ENCODE measurements at regions not wholly inside any gene's neighbourhood (a gene's known extent, or its start where the extent isn't known, plus 50 kb on each side); places are given as distances from the start of the nearest gene placed in this dataset.

DNA sequence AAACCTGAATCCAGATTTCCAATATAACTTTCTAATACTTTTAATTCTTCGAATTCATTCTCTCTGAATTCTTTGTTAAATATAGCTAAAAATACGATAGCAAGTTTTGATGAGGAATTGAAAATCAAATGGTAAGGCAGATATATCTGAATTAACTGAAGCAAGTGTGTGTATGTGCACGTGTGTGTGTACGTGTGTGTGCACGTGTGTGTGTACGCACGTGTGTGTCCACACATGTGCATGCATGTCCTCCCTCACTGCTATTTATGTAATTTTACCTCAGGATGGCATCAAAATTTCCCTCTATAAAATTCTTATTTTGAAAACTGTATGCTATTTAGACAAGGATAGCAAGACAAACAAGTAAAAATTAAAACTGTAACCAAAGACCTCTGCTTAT, 961.3 kb upstream of the CNTN5 start:
- TF ChIP-seq CTCF (conservative IDR thresholded peaks at IDR 0.05) (no peak), EZH2 (IDR thresholded peaks at IDR 0.05; ENCODE audit: low read depth) (no peak)

Data from PC-9 (cell line).